GM21515 (cell line): ENCODE measurements at regions not wholly inside any gene's neighbourhood (a gene's known extent, or its start where the extent isn't known, plus 50 kb on each side); places are given as distances from the start of the nearest gene placed in this dataset.
A peak's percentile ranks its signal among the peaks of the same experiment; 100 is the strongest.

Experiments
- ATAC-seq: cut with Tn5 transposase; IDR thresholded peaks from one replicate; pipeline ENCODE4 v1.9.1; 2021; ENCODE audit not compliant: unreplicated experiment

DNA sequence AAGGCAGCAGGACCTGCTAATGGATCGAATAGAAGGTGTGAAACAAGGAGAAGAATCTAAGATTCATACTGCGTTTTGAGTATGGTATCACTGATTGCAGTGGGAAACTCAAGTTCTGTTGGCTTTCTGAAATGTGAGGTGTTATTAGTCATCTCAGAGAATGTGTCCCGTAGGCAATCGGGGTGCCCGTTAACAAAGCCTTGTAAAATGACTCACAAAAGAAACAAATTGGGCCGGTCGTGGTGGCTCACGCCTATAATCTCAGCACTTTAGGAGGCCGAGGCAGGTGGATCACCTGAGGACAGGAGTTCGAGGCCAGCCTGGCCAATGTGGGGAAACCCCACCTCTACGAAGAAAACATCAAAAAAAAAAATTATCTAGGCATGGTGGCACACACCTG, 118.2 kb upstream of the C7orf33 start:
- no peak for ATAC-seq

DNA sequence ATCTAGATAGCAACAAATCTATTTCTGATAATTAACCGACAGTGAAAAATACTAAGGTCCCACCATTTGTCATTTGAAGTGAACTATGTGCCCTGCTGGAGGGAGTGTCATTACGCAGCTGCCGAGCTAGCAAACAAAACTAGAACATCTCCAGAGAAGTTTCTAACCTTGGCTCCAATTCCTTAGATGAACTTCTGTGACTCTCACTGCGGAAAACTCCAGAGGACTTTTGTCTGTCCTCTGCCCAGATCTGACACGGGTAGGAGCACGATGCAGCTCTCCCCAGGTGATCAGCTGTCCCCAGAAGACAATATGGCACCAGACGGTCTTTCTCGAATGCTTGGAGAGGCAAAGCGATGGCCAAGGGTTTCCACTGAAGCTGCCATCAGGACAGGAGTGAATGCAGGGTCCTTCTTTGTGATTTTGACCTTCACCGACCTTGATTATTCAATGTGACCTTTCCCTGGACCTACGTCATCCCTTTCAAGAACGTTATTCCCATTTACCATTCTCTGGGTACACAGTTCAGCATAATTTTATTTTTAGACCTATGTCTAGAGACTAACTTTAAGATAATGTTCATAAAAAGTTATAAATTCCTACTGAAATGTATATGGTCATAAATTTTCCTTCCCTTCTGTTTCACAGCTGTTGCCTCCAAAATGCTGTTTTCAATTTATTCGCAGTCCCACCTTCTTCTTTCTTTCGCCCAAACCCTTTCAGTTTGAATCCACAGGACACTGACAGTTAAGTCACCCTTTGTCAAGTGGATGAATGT, 116.7 kb upstream of the C7orf33 start:
- ATAC-seq = no peak

DNA sequence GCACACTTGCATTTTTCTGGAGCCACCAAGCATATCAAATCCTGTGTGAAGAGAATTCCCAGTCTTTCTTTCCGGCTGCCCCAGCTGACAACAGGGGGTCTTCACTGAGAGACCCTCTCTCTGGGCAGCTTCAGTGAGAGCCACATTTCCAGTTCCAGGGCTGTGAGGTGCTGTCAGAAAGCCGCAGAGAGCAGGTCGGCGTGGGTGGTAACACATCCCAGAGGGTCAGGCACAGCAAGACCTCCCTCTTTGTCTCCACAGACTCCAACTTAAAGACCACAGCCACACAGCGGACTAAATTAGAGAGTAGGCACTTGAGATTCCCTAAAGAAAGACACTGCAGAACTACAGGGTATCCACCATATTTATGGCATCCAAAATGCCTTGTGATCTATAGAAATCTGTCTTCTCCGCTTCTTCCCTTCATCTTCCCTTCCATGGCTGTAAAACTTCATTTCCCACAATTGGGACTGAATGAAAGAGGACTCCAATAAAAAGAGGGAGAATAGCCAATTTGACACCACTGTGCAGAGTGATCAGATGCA, 116.0 kb upstream of the C7orf33 start:
- no peak for ATAC-seq

DNA sequence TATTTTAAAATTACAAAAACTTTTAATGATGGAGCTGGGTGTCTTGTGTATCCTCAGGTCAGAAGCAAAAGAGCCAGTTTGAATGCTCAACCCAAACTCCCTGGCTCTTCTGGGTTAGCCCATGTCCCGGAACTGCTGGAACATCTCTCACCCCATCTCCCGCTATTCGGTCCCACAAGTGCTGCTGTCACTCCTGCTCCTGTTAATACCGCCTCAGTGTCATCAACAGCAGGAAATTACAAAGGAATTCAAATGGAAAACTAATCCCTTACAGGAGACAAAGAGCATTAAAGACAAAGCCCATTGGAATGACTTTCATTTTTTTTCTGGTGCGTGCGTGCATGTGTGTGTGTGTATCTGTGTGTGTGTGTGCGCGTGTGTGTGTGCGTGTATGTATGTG, 112.0 kb upstream of the C7orf33 start:
- ATAC-seq = no peak

DNA sequence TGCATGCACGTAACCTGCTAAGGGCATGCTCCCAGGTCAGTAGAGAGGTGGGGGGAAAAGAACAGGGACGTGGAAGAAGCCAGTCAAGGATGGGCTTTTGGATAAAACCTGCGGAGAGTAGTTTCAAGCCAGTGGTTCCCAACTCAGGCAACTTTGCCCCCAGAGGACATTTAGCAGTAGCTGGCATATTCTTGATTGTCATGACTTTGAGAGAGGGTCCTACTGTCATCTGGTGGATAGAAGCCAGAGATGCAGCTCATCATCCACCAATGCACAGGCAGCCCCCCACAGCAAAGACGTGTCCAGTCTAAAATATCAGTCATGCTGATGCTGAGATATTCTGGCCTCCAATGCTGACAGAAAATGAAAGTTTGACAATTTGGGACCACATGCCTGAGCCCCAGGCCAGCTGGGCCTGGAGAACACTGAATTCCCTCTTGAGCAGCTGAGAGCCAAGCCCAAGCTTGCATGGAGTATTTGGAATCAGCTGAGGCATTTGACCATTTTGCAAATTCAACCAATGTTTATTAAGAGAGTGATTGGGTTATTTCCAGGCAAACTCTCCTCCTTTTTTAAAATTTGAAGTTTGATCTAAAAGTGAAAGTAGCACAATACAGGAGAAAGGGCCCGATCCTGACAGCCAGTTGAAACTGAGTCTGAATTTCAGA, 110.0 kb upstream of the C7orf33 start:
- no peak for ATAC-seq

DNA sequence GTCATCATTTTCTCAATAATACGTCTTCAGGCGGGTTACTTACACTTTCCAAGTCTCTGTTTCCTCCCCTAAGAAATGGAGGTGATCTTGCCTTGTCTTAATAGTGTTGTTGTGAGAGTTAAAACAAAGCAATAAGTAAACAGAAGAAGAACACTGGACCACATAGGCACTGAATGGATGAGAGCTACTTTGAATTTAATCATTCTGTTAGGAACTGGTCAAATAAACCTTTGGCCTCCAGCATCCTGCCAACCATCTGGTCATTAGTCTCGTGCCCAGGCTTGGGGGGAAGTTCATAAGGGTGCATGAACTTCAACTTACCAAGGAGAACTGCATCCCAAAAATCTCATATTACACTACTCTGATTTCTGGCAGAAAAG, 109.4 kb upstream of the C7orf33 start:
- no peak for ATAC-seq

DNA sequence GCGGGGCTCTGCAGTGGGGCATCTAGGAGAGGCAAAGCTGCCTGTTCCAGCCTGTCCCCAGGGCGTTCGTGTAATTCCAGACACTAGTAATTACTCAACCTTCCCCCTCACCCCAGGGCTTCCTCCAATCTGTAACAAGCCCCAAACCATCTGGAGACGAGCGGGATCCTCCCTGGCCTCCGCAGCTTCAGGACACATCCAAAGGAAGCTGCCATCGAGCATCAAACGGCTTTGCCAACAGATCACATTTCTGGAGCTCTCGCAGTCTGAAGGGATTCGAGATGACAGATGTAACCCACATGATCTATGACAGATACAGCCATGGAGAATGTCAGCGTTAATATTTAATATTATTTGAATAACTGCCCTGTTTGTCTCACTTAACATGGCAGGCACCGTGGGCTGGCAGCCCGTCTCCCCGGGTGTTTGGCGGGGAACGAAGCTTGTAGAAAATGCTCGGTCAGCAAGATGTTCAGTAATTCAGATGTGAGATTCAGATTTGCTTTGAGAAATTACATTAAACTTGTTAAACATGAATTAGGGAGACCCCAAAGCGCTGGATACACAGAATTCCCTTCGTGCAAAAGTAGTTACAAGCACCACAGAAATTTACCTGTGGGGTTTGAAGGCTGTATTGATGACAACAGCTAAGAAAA, 108.5 kb upstream of the C7orf33 start:
- no peak for ATAC-seq

DNA sequence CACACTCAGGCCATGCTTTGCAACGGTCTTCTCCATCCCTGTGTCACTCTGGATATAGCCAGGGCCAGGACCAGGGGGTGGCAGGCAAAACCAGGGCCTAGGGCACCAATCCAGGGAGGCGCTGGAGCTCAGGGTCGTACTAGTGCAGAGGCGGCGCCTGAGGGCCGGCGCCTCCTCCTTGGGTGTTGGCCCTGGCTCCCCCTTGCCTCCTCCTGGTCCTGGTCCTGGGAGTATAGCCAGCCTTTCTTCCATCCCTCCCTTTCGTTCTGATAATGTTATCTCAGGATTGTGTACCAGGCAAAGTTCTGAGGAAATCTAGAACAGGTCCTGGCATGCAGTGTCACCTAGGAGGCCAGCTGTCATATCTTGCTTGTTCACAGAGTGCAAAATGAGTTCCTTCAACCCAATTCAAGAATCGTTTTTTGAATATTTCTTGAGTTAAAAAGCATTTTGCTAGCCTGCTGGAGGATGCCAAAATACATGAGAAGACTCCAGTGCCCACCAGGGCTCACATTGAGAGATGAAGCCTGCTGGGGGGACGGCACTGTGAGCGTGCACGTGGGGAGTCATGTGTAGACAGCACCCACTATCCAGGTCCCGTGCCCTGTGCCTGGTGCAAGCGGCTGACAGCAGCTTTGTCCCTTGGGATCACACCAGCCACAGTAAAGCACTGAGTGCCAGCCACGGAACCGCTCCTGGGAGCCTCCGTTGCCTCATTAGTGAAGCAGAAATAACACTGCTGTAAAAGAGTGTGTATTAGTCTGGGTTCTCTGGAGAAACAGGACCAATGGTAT, 106.9 kb upstream of the C7orf33 start:
- no peak for ATAC-seq

DNA sequence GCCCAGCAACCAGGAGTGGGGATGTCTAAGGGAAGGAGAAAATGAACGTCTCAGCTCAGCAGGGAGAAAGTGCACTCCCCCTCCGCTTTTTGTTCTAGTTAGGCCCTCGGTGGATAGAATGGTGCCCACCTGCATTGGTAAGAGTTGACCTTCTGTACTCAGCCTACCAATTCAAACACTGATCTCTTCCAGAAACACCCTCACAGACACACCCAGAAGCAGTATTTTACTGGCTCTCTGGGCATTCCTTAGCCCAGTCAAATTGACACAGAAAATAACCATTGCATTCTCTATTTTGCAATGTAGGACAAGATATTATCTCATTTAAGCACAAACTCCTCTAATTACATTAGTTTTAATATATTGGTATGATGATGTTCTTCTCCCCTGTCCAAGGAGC, 106.1 kb upstream of the C7orf33 start:
- ATAC-seq = no peak

DNA sequence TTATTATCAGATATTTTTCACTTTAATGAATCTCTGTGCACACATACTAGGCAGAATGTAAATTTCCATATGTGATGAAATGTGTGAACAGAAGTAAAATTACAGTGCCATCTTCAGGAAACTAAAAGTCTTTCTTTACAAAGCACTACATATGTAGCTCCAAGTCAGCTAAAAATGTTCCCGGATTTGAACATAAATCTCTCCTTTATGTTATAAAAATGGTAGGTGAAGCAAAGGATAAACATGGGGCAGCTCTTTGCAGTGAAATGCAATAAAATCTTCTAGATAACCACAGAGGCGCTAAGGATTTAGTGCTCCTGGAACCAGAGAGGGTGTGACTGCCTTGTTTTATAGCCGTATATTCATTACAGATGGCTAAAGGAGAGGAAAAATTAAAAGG, 104.9 kb upstream of the C7orf33 start:
- ATAC-seq = no peak

DNA sequence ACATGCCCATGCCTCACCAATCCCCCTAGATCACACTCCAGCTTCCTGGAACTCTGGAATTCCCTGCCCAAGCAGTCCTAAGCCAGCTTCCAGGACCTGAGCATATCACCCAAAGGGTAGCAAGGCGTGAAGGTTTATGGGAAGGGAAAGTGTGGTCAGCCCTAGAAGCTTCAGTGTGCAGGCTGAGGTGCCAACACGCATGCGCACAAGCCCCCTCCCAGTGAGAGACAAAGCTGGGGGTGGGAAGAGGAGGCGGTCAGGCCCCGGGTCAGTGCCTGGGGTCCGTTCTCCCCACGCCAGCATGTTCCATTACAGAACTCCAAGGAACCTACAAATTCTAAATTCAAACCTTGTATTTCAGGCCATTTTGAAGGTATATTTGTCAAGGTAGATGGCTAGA, 103.6 kb upstream of the C7orf33 start:
- no peak for ATAC-seq

DNA sequence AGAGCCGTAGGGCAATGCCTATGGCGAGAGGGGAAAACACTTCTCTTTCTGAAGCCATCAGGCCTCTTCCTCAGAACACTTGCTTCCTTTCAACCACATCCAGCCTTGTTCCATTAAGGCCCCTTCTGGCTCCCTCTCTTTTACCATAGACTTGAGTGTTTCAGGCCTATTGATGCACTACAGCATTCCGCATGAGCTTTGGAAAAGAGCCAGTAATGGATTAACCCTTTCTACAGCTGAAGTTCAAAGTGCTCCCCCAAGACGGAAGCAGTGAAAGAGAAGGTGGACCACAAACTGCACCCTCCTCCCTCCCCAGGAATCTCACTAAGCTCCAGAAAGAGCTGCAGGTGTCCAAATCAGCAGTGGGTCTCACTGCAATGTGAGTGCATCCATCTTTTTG, 102.7 kb upstream of the C7orf33 start:
- no peak for ATAC-seq

DNA sequence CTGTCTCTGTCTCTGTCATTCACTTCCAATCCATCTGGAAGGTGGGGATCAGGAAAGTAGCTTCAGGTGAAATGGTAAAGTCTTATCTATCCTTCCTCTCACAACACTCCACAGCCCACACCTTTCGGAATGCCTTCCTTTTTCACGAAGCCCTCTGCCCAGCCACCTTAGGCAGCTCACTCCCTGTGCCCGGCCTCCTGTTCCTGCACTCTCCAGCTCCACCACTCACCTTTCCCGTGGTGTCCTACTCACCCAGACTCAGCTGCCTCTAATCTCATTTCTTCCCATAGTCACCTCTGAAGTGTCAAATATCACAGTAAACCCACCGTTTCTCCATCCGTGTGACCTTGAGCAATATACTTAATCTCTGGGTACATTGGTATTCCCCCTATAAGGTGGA, 100.9 kb upstream of the C7orf33 start:
- ATAC-seq = no peak

DNA sequence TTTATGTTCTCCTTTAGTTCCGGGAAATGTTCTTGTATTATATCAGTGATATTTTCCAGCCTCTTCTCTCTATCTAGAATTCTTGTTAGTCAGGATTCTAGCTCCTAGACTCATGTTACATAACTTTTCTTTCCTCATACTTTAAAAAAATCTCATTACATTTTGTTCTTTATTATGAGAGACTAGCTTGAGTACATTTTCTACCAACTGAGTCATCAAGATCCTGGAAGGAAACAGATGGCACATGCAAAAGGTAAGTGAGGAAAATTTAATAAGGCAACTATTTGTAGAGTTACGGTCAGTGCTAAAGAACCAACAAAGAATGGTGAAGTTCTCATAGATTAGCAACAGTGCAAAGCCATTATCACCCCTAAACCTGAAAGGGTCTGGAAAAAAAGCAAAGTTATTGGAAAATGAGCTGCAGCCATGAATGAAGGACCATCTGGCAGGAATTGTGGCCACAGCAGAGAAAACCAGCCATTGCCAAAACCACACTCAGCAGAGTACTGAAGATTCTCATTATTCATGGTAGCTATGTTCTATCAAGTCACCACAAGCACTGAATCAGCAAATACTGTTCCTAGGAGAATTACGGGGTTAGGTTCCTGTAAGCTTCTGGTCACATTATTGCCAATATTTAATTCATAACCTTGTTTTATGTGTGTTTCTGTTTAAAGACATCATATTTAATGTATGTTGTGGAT, 98.3 kb upstream of the C7orf33 start:
- ATAC-seq = no peak

DNA sequence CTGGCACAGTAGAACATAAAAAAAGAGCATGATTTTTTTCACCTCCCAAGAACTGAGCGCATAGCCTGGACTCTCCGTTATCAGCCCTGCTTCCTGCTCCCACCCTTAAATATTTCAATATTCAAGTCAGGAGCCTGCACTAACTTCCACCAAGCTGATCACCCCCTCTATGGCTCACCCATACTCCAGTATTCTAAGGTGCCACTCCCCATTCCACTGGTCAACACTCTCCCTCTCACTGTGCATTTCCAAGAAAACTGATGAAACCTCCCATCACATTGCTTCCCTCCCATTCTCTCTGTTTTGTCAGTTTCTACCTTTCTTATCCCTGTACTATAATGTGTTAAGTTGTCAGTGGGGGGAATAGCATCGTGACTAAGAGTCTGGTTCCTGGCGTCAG, 95.0 kb upstream of the C7orf33 start:
- no peak for ATAC-seq

DNA sequence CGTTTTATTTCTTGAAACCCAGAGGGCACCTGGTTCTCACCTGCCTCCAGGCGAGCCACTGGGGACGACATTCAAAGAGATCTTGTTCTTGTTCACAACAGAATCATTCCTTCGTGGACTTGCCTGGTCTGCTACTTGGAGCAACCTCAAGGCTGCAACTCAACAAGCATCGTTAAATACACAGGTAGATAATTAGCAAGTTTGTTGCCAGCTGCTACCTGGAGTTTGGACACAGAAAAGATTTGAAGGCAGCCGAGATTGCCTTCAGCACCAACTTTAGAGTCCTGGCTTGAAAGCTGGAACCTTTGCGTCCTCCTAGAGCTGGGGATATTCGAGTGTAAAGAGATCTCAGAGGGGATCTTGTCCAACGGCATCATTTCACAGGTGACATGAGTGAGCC, 89.6 kb upstream of the C7orf33 start:
- peak; percentile 2 for ATAC-seq

DNA sequence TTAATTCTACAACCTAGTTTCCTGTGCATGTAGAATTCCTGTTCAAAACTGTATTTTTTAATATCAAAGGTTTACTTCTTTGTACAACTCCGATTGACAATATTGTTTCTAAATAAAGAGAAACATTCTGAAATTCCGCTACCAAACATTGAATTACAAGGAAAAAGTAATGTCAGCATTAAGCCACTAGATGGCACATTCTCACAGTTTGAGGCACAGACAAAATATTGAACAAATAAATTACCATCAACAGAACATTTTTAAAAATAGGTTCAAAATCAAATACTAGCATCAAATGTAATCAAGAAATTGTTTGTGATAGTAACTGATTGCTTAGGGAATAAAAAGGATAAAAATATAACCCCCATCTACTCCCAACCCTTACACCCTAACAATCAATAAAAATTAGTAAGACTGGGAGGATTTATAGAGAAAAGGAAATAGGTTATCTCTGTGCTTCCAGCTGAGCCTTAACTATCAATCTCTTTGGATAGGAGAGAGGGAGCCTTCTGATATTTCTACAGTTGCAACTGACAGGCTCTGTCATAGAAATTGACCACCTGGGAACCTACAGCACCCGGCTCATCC, 86.6 kb upstream of the C7orf33 start:
- no peak for ATAC-seq

DNA sequence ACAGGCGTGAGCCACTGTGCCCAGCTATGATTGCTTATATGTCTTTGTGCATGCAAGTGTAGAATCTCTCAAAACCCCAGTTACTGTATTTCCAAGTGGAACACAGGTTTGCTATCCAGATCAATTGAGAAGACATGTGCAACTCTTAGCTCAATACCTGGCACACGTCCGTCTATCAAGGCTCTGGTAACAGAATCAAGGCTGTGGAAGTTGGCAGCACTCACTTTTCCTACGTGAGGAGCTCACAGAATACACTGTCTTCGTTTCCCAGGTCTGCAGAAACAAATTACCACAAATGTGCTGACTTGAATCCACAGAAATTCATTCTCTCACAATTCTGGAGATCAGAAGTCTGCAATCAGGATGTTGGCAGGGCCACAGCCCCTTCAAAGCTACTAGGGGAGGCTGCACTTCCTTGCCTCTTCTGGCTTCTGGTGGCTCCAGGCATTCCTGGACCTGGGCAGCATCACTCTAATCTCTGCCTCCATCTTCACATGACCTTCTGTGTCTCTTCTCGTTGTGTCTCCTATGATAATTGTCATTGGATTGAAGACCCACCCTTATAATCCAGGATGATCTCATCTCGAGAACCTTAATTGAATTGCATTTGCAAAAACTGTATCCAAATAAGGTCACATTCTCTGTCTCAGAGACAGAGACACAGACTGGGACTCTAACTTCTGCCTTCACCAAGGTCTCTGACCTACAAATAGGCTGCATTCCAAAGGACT, 84.8 kb upstream of the C7orf33 start:
- ATAC-seq = no peak

DNA sequence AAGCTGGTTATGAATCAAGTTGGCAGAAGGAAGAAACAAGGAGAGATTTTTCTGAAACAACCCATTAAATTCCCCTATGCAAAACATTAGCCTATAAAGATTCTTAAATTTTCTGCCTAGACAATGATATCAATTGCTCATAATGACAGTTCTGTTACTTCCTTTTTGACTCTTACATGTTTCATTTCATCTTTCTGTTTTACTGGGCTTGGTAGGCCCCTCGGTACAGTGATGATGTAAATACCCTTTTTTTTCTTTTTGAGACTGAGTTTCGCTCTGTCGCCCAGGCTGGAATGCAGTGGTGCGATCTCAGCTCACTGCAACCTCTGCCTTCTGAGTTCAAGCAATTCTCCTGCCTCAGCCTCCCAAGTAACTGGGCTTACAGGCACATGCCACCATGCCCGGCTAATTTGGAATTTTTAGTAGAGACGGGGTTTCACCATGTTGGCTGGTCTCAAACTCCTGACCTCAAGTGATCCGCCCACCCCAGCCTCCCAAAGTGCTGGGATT, 83.4 kb upstream of the C7orf33 start:
- ATAC-seq = peak; percentile 96
